GM12875 (cell line): ENCODE measurements at regions not wholly inside any gene's neighbourhood (a gene's known extent, or its start where the extent isn't known, plus 50 kb on each side); places are given as distances from the start of the nearest gene placed in this dataset.

Experiments used
- H3K4me3 ChIP-seq: one replicate; pipeline ENCODE4 v1.5.1; 2011; ENCODE audit warnings: low read depth, low read length, control low read depth
- TF ChIP-seq, protein P1 (sequence below): IDR thresholded peaks from 2 replicates; pipeline ENCODE4 v1.5.1; 2011; ENCODE audit warnings: low read depth, mild to moderate bottlenecking, control low read depth, inconsistent platforms, low read length, moderate library complexity, borderline replicate concordance; ENCODE audit not compliant: insufficient read depth

DNA sequence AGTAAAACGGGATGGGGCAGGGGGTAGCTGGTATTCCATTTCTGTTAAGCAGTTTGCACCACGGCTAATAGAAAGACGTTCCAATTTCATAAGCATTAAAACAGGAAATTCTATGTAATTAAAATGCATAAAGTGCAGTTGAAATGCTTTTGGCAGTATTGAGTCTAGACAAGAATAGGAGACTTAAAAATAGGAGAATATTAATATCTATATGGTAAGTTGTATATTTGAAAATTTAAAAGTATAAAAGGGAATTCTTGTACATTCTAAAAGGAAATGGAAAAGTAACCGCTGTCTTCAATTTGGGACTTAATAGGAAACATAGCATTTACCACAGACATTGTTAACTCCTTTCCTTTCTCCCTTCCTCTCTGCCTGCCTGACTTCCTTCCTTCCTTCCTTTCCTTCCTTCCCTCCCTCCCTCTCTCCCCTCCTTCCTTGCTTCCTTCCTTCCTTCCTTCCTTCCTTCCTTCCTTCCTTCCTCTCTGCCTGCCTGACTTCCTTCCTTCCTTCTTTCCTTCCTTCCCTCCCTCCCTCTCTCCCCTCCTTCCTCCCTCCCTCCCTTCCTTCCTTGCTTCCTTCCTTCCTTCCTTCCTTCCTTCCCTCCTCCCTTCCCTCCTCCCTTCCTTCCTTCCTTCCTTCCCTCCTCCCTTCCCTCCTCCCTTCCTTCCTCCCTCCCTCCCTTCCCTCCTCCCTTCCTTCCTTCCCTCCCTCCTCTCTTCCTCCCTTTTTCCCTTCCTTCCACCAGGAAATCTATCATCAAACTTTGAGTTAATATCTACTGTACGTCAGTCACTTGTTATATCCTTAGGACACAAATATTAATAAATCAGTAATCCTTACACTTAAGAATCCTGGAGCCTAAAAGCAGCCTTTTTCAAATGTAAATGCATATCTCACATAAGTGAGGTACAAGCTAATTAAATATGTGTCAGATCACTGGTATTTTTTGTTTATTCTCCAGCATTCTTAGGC is 1049.3 kb downstream of the GALC start:
- TF ChIP-seq, protein P1, sequence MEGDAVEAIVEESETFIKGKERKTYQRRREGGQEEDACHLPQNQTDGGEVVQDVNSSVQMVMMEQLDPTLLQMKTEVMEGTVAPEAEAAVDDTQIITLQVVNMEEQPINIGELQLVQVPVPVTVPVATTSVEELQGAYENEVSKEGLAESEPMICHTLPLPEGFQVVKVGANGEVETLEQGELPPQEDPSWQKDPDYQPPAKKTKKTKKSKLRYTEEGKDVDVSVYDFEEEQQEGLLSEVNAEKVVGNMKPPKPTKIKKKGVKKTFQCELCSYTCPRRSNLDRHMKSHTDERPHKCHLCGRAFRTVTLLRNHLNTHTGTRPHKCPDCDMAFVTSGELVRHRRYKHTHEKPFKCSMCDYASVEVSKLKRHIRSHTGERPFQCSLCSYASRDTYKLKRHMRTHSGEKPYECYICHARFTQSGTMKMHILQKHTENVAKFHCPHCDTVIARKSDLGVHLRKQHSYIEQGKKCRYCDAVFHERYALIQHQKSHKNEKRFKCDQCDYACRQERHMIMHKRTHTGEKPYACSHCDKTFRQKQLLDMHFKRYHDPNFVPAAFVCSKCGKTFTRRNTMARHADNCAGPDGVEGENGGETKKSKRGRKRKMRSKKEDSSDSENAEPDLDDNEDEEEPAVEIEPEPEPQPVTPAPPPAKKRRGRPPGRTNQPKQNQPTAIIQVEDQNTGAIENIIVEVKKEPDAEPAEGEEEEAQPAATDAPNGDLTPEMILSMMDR: no peak
- H3K4me3 ChIP-seq: no peak overlapping the region

DNA sequence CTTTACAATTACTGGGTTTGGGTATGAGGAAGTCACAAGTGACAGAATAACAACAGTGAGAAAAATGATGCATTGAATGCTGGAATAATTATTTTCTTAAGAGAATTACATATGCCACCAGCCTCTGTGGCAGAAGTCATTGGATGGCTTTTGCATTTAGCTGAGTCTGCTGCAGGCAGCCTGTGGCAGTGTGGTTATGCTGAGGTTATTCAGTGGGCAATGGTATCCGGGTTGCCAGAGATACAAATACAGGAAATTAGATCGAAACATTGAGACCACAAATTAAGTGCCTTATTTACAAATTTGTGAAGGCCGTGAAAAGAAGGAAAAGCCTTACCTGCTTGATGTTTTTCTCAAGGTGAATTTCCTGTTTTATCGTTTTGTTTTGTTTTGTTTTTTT is 1050.0 kb downstream of the GALC start:
- TF ChIP-seq, protein P1: no peak
- H3K4me3 ChIP-seq: no peak overlapping the region

DNA sequence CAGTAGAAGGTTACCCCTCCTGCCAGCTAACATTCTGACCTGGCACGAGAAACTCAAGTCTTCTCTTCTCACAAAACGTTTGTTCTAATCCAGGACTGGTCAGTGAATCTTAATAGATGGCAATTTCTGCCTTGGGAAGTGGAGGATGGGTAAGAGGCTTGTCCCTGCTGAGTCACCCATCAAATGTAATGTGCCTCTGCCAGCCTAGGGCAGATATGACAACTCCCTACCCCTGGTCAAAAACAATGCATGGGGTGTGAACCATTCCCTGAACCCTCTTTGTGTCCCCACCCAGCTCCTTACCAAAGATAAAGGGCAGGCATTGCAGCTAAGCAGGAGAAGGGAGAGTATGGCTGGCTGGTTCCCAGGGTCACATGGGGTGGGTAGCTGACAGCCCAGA is 1052.9 kb downstream of the GALC start:
- no peak overlapping the region for H3K4me3 ChIP-seq
- TF ChIP-seq, protein P1: no peak

DNA sequence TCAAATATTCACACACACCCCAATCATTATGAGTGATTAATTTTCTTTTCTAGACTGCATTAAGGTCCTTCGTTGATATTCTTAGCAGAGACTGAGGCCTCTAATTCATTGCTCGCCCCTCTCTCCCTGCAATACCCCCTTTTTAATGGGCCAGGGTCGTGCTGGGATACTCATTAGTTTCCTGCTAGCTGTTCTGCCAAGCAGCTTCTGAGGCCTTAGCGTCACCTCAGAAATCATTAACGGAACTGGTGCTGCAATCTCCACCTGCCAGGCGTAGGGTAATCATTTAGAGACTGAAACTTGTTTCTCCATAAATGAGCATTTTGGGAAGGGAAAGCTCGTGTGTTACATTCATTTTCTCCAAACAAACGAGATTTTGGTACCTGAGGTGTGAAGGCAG is 1054.7 kb downstream of the GALC start:
- H3K4me3 ChIP-seq: no peak overlapping the region
- TF ChIP-seq, protein P1: no peak

DNA sequence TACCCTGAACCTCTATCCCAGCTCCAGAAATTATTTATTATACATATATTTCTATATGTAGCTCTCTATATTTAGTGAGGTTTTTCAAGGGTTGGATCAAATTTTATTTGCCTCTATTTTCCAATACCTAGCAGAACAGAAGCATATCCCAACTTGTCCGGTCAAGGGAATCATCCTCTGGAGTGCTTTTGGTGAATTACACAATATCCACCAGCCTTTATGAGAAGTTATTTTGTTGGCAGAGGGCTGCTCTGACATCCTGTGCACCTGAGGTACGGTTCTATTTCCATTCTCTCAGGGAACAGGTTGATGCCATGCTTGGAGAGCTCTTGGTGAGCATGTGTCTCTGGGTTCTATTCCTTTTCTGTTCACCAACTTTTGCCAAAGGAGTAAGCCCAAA is 1056.4 kb downstream of the GALC start:
- TF ChIP-seq, protein P1: no peak
- H3K4me3 ChIP-seq: no peak overlapping the region

DNA sequence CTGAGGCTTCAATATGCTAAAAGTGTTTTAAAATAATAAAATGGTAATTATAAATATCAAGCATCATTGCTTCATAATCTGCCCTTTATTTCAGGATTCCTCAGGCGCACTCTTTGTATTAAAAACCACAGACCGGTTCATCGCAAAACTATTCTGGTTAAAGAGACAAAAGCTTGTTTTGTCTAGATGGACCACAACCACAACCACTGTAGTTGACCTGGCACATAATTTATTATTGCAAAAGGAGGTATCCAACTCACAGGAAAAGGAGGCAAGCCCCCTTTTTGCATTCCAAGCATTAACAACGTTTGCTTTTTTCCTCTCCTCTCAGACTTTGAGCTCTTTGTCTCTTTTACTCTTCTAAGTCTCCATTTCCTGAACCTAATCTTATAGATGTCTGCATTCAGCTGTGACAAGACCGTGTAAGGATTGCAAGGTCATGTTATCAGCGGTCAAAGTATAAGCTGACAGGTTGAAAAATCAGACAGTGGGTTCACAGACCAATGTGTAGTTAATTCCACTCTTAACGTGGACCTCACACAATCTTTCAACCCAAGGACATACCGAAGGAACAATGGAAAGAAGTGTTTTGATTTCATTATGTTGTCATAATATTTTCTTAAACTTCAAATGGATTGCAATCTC is 1057.6 kb downstream of the GALC start:
- no peak overlapping the region for H3K4me3 ChIP-seq
- TF ChIP-seq, protein P1: no peak

DNA sequence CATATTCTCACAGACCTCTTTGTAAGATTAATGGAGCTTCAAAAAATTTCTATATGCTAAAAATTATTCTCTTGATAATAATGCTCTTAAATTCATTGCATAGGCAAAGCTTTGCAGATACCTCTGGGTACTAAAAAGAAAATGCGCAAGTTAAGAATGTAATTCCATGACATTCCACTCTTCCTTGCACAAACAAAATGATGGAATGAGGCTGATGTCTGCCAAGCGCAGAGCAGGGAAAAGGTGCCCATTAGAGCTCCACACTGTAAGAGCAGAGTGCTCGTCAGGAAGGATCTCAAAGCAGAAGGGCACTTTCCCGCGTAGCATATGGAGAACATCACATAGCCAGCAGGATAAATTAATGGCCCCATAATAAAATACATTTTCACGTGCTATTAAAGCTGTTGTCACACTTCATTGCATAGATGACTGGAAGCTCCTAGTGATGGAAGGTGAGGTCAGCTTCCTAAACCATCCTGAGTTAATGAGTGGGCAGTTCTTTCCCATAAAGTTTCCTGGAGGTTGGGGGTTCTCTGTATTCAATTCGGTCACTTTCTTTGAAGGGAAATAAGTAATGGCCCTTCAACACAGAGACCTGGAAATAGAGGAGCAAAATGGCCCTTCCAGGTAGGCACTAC is 1058.9 kb downstream of the GALC start:
- TF ChIP-seq, protein P1: no peak
- H3K4me3 ChIP-seq: no peak overlapping the region
